HCT116 (cell line): ENCODE measurements at regions not wholly inside any gene's neighbourhood (a gene's known extent, or its start where the extent isn't known, plus 50 kb on each side); places are given as distances from the start of the nearest gene placed in this dataset.

Experiments used
- ATAC-seq: fragments of 200-7000 bp; cut with Tn5 transposase; 2 replicates; pipeline ENCODE4 v1.9.1; 2020; ENCODE audit warnings: mild to moderate bottlenecking, moderate library complexity
- BruUV-seq: library from RNA; stranded (reverse); fragments of 400-500 nt; replicated peaks from 2 replicates; lab custom pipeline; 2021; lab: Mats Ljungman, UMichigan
- CTCF ChIA-PET: fragments of 300-600 bp; sonication (Branson Sonifier 250); formaldehyde crosslinking; loops from one replicate; lab custom pipeline; 2021; ENCODE audit warnings: antibody characterized with exemption; lab: Charles Lee
- POLR2A ChIA-PET: fragments of 300-600, 350-600 bp; sonication (Branson Sonifier 250); formaldehyde crosslinking; loops from one replicate; lab custom pipeline; 2021; ENCODE audit warnings: antibody characterized with exemption; lab: Charles Lee
- RAD21 ChIA-PET, 2 experiments: fragments of 300-600 bp; sonication (Branson Sonifier 250); formaldehyde crosslinking; loops; one replicate each; lab custom pipeline; 2023; ENCODE audit warnings: low total read pairs in 2 of 2; ENCODE audit not compliant: uncharacterized antibody in 2 of 2, unreplicated experiment in 2 of 2, low non-redundant PET in 1 of 2; lab: Charles Lee
- DNase-seq: peaks from one replicate; pipeline ENCODE4 v3.0.0-alpha.2; 2010; ENCODE audit warnings: low read depth, low spot score
- H2AFZ ChIP-seq: fragments of 200-600 bp; shearing (Covaris generic), sonication (generic); 2 replicates; pipeline ENCODE4 v1.6.1; 2017; ENCODE audit warnings: low read depth, mixed run types, mixed read lengths, antibody characterized with exemption, low read length; ENCODE audit not compliant: poor library complexity, severe bottlenecking
- H3K27ac ChIP-seq: 2 replicates; pipeline ENCODE4 v1.5.1; 2012; ENCODE audit warnings: low read depth, low read length
- H3K27me3 ChIP-seq: fragments of 200-600 bp; sonication (generic); 2 replicates; pipeline ENCODE4 v1.6.1; 2016; ENCODE audit warnings: mixed run types, low read length, mixed read lengths; ENCODE audit not compliant: insufficient read depth
- H3K36me3 ChIP-seq, 2 experiments: fragments of 200-500 bp in 1 of 2; fragments of 200-600 bp in 1 of 2; sonication (Bioruptor generic) in 1 of 2; sonication (generic) in 1 of 2; 2 replicates each; pipeline versions ENCODE4 v1.5.1 to v1.6.1; 2014 to 2016; ENCODE audit warnings: low read length in 2 of 2, inconsistent platforms in 1 of 2, mixed read lengths in 1 of 2, mixed run types in 1 of 2; ENCODE audit not compliant: insufficient read depth in 2 of 2, control insufficient read depth in 1 of 2
- H3K4me1 ChIP-seq, 2 experiments: fragments of 200-600 bp in 1 of 2; sonication (generic) in 1 of 2; 2 replicates each; pipeline versions ENCODE4 v1.5.1 to v1.6.1; 2012 to 2017; ENCODE audit warnings: low read length in 2 of 2, inconsistent platforms in 1 of 2, mild to moderate bottlenecking in 1 of 2, mixed read lengths in 1 of 2, mixed run types in 1 of 2, moderate library complexity in 1 of 2; ENCODE audit not compliant: insufficient read depth in 2 of 2, control insufficient read depth in 1 of 2
- H3K4me2 ChIP-seq: fragments of 200-600 bp; sonication (generic); 2 replicates; pipeline ENCODE4 v1.6.1; 2017; ENCODE audit warnings: mixed run types, low read length, mixed read lengths
- H3K4me3 ChIP-seq, 2 experiments: fragments of 200-600 bp in 1 of 2; sonication (generic) in 1 of 2; replicated peaks in 1 of 2; 2 replicates each; pipeline ENCODE4 v1.5.1; 2011 to 2016; ENCODE audit warnings: low read length in 2 of 2, control low read depth in 1 of 2, low read depth in 1 of 2, mild to moderate bottlenecking in 1 of 2, mixed read lengths in 1 of 2, mixed run types in 1 of 2
- H3K79me2 ChIP-seq: fragments of 200-600 bp; sonication (generic); 2 replicates; pipeline ENCODE4 v1.6.1; 2017; ENCODE audit warnings: mild to moderate bottlenecking, mixed run types, low read length, moderate library complexity, mixed read lengths; ENCODE audit not compliant: insufficient read depth
- H3K9ac ChIP-seq: fragments of 200-600 bp; sonication (generic); 2 replicates; pipeline ENCODE4 v1.6.1; 2016; ENCODE audit warnings: low read length, mixed read lengths
- H3K9me2 ChIP-seq: fragments of 200-600 bp; sonication (generic), shearing (Covaris generic); 2 replicates; pipeline ENCODE4 v1.6.1; 2017; ENCODE audit warnings: mixed run types, mild to moderate bottlenecking, moderate library complexity; ENCODE audit not compliant: insufficient read depth
- H3K9me3 ChIP-seq, 2 experiments: fragments of 200-500 bp in 1 of 2; fragments of 200-600 bp in 1 of 2; sonication (Bioruptor generic) in 1 of 2; sonication (generic) in 1 of 2; 2 replicates each; pipeline ENCODE4 v1.6.1; 2014 to 2017; ENCODE audit warnings: low read length in 2 of 2, mixed read lengths in 2 of 2, inconsistent platforms in 1 of 2, low read depth in 1 of 2, mild to moderate bottlenecking in 1 of 2, mixed run types in 1 of 2, moderate library complexity in 1 of 2; ENCODE audit not compliant: control insufficient read depth in 1 of 2, insufficient read depth in 1 of 2
- H4K20me1 ChIP-seq: fragments of 200-600 bp; sonication (generic), shearing (Covaris generic); 2 replicates; pipeline ENCODE4 v1.6.1; 2017; ENCODE audit warnings: mixed run types, mild to moderate bottlenecking, moderate library complexity; ENCODE audit not compliant: insufficient read depth
- CEBPB ChIP-seq: IDR thresholded peaks from 2 replicates; pipeline ENCODE4 v1.6.1; 2012; ENCODE audit warnings: low read depth
- CTCF ChIP-seq, 3 experiments: fragments of 200-600 bp in 1 of 3; sonication (generic) in 1 of 3; IDR thresholded peaks in 2 of 3; conservative IDR thresholded peaks in 1 of 3; 2 replicates each; pipeline ENCODE4 v1.5.1; 2012 to 2017; ENCODE audit warnings: low read depth in 2 of 3, low read length in 2 of 3, antibody characterized with exemption in 1 of 3, borderline replicate concordance in 1 of 3, control low read depth in 1 of 3, mild to moderate bottlenecking in 1 of 3, mixed read lengths in 1 of 3, mixed run types in 1 of 3, moderate library complexity in 1 of 3; ENCODE audit not compliant: insufficient read depth in 1 of 3
- EZH2 ChIP-seq: fragments of 200-600 bp; sonication (generic); IDR thresholded peaks from 2 replicates; pipeline ENCODE4 v1.6.1; 2017; ENCODE audit warnings: antibody characterized with exemption, mixed run types
- FOSL1 ChIP-seq: IDR thresholded peaks from 2 replicates; pipeline ENCODE4 v1.6.1; 2012; ENCODE audit warnings: low read depth
- MAX ChIP-seq: IDR thresholded peaks from 2 replicates; pipeline ENCODE4 v1.6.1; 2012
- SIN3A ChIP-seq: IDR thresholded peaks from 2 replicates; pipeline ENCODE4 v1.6.1; 2012; ENCODE audit warnings: low read depth
- SRF ChIP-seq: IDR thresholded peaks from 2 replicates; pipeline ENCODE4 v1.6.1; 2012; ENCODE audit warnings: low read depth
- ZFX ChIP-seq: fragments of 450-650 bp; IDR thresholded peaks from 2 replicates; pipeline ENCODE4 v1.6.1; 2017
- intact Hi-C: fragments of 100-400 bp; cut with micrococcal nuclease; formaldehyde crosslinking; loops from 2 replicates; pipeline ENCODE4 v1.10.0; 2022

GRCh38 chr14:27727251-27727770 lies 1039.3 kb upstream of the FOXG1 start:
- no peaks in the 10 kb centered on the region for H4K20me1 ChIP-seq
- H3K9me3 ChIP-seq: peaks cover 15 to 38% of the 10 kb centered on the region in 2 experiments; a peak in 3 of 4 replicates
- no peaks in the 10 kb centered on the region for H3K9me2 ChIP-seq
- H3K79me2 ChIP-seq: no peaks in the 10 kb centered on the region
- H3K9ac ChIP-seq: no peak overlapping the region
- no peak overlapping the region for H2AFZ ChIP-seq
- RAD21 ChIA-PET: no interaction called here
- no peak for TF ChIP-seq CTCF (IDR thresholded peaks at IDR 0.05 in 2 of 3, conservative IDR thresholded peaks at IDR 0.05 in 1 of 3; ENCODE audit: borderline replicate concordance in 1 of 3, insufficient read depth in 1 of 3, low read depth in 2 of 3, low read length in 2 of 3)
- no peak for TF ChIP-seq FOSL1
- TF ChIP-seq MAX: no peak
- no peak for TF ChIP-seq EZH2
- TF ChIP-seq ZFX: no peak
- TF ChIP-seq, all 23 proteins: peak for 0
- H3K4me3 ChIP-seq: no peak overlapping the region
- DNase-seq (no peak), ATAC-seq (no peak)
- H3K27me3 ChIP-seq: no peaks in the 10 kb centered on the region
- ChIA-PET CTCF (no interaction called here), POLR2A (no interaction called here)
- H3K36me3 ChIP-seq: no peaks in the 10 kb centered on the region
- no peaks in the 10 kb centered on the region for H3K4me1 ChIP-seq
- no peak overlapping the region for H3K4me2 ChIP-seq
- intact Hi-C loops: no loop called here
- H3K27ac ChIP-seq: no peak overlapping the region
- BruUV-seq: no TSS peak

DNA sequence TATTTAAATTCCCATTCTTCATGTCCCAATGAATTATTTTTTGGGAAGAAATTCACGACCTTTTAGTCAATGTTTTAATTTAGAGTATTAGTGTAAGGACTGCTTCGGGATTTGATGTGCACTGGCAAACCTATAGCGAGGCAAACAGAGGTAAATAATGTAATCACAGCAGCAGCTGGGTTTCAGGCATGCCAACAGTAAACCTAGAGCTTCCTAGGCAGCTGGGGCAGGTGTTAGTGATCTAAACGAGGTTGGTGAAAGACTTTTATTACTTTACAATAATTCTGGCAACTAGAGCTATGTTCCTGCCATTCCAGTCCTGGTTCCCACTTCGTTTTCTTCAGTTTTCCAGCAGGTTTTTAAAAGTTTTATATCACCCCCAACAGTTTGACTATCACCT lies 1036.4 kb upstream of the FOXG1 start:
- H3K9me2 ChIP-seq: no peaks in the 10 kb centered on the region
- no peak overlapping the region for H2AFZ ChIP-seq
- H3K9ac ChIP-seq: no peak overlapping the region
- ChIA-PET CTCF (no interaction called here), RAD21 (no interaction called here), POLR2A (no interaction called here)
- intact Hi-C loops: no loop called here
- no peaks in the 10 kb centered on the region for H3K79me2 ChIP-seq
- no peak for TF ChIP-seq CTCF (IDR thresholded peaks at IDR 0.05 in 2 of 3, conservative IDR thresholded peaks at IDR 0.05 in 1 of 3; ENCODE audit: borderline replicate concordance in 1 of 3, insufficient read depth in 1 of 3, low read depth in 2 of 3, low read length in 2 of 3)
- TF ChIP-seq SIN3A: no peak
- no peak for TF ChIP-seq FOSL1
- no peak for TF ChIP-seq CEBPB
- no peak for TF ChIP-seq SRF
- TF ChIP-seq MAX: no peak
- H3K36me3 ChIP-seq: no peaks in the 10 kb centered on the region
- H3K27ac ChIP-seq: no peak overlapping the region
- H3K4me3 ChIP-seq: no peak overlapping the region
- no peaks in the 10 kb centered on the region for H3K4me1 ChIP-seq
- no peak for DNase-seq
- no peaks in the 10 kb centered on the region for H3K27me3 ChIP-seq
- peaks cover 7 to 25% of the 10 kb centered on the region in 2 experiments; a peak in 2 of 4 replicates for H3K9me3 ChIP-seq
- no TSS peak for BruUV-seq
- H4K20me1 ChIP-seq: no peaks in the 10 kb centered on the region
- no peak for ATAC-seq
- no peak overlapping the region for H3K4me2 ChIP-seq
